ENCODE measurements at regions not wholly inside any gene's neighbourhood (a gene's known extent, or its start where the extent isn't known, plus 50 kb on each side); places are given as distances from the start of the nearest gene placed in this dataset.

GRCh38 chr9:13621872-13622564, 342.5 kb upstream of the MPDZ start:
- Histone ChIP-seq H3K27me3 (no peaks in the 10 kb centered on the region), H3K27ac (no peak overlapping the region), H3K4me3 (no peak overlapping the region), H3K4me1 (ENCODE audit: low read depth) (no peaks in the 10 kb centered on the region), H3K36me3 (no peaks in the 10 kb centered on the region), H3K9me3 (ENCODE audit: low read depth) (no peaks in the 10 kb centered on the region)
- DNase-seq (ENCODE audit: low read depth in 1 of 2, low spot score in 1 of 2), result no peak
- TF ChIP-seq CTCF (IDR thresholded peaks at IDR 0.05; ENCODE audit: low read depth, low read length), result no peak

GRCh38 chr9:13616491-13617035, 337.1 kb upstream of the MPDZ start:
- Histone ChIP-seq H3K27me3 (no peaks in the 10 kb centered on the region), H3K27ac (no peak overlapping the region), H3K9me3 (ENCODE audit: low read depth) (no peaks in the 10 kb centered on the region), H3K4me1 (ENCODE audit: low read depth) (no peaks in the 10 kb centered on the region), H3K4me3 (no peak overlapping the region), H3K36me3 (no peaks in the 10 kb centered on the region)
- DNase-seq (ENCODE audit: low read depth in 1 of 2, low spot score in 1 of 2), result no peak
- TF ChIP-seq CTCF (IDR thresholded peaks at IDR 0.05; ENCODE audit: low read depth, low read length), result no peak

- DNase-seq (ENCODE audit: low read depth in 1 of 2, low spot score in 1 of 2), result no peak
- Histone ChIP-seq H3K36me3 (no peaks in the 10 kb centered on the region), H3K9me3 (ENCODE audit: low read depth) (no peaks in the 10 kb centered on the region), H3K27me3 (no peaks in the 10 kb centered on the region), H3K27ac (no peak overlapping the region), H3K4me3 (no peak overlapping the region), H3K4me1 (ENCODE audit: low read depth) (no peaks in the 10 kb centered on the region)
- no peak for TF ChIP-seq CTCF (IDR thresholded peaks at IDR 0.05; ENCODE audit: low read depth, low read length)
These were observed 336.4 kb upstream of the MPDZ start for GRCh38 chr9:13615660-13616490.

GRCh38 chr9:13614060-13614459, 334.6 kb upstream of the MPDZ start:
- Histone ChIP-seq H3K4me1 (ENCODE audit: low read depth) (no peaks in the 10 kb centered on the region), H3K36me3 (no peaks in the 10 kb centered on the region), H3K27ac (no peak overlapping the region), H3K9me3 (ENCODE audit: low read depth) (no peaks in the 10 kb centered on the region), H3K27me3 (no peaks in the 10 kb centered on the region), H3K4me3 (no peak overlapping the region)
- TF ChIP-seq CTCF (IDR thresholded peaks at IDR 0.05; ENCODE audit: low read depth, low read length), result no peak
- DNase-seq (ENCODE audit: low read depth in 1 of 2, low spot score in 1 of 2), result no peak

GRCh38 chr9:13613296-13613695, 333.8 kb upstream of the MPDZ start:
- no peak for DNase-seq (ENCODE audit: low read depth in 1 of 2, low spot score in 1 of 2)
- H3K27me3 ChIP-seq, result no peaks in the 10 kb centered on the region
- TF ChIP-seq CTCF (IDR thresholded peaks at IDR 0.05; ENCODE audit: low read depth, low read length), result no peak
- peaks cover 5% of the 10 kb centered on the region for H3K4me1 ChIP-seq (ENCODE audit: low read depth)
- H3K36me3 ChIP-seq, result no peaks in the 10 kb centered on the region
- H3K27ac ChIP-seq, result no peak overlapping the region
- no peak overlapping the region for H3K4me3 ChIP-seq
- H3K9me3 ChIP-seq (ENCODE audit: low read depth), result no peaks in the 10 kb centered on the region
